Activated gamma-delta T cell treated with Interleukin-2 at 50 U/mL for 16 hours (primary cell): ENCODE measurements at regions not wholly inside any gene's neighbourhood (a gene's known extent, or its start where the extent isn't known, plus 50 kb on each side); places are given as distances from the start of the nearest gene placed in this dataset.

Experiments
- DNase-seq: peaks from one replicate; pipeline ENCODE4 v3.0.0-alpha.2; 2020

DNA sequence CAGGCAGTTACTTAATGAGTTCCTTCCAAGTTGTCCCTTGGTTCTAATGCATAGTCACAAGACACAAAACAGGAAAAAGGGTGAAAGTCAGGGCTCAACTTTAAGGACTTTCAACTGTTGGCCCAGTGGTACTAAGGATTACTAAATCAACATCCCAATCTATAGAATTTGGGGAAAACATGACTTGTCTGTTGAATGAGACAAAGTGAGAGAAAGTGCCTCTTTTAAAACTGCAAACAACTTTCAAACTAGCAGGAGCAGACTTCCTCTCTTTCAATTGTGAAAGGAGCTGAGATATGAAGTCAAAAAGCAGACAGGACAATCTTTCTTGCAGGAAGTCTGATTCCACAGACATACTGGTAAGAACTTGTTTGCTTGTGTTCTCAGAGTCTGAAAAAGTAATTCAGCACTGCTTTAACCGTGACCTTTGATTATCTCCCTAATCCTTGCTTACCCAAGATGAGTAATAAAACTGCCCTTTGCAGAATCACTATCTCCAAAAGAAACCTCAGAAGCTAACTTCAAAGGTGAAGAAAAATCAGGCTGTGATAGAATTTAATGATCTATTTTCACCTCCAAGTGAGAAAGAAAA, 960.7 kb upstream of the RAG2 start:
- DNase-seq, result no peak

DNA sequence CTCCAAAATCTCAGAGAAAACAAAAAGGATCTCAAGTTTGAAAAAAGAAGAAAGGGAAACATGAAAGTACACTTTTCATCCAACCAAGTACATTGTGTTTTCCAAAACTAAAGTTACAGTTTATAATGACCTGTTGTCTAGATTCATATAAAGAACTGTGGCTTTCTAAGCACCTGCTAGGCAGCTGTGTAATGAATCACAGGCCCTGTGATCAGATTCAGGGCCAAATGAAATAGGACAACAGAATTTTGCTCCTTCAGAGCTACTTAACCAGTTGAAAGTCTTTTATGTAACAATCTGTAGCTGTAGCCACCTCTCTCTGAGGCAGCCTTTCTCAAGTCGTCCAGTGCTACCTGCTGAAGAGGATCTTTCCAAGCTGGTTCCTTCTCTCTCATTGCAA, 960.0 kb upstream of the RAG2 start:
- no peak for DNase-seq

DNA sequence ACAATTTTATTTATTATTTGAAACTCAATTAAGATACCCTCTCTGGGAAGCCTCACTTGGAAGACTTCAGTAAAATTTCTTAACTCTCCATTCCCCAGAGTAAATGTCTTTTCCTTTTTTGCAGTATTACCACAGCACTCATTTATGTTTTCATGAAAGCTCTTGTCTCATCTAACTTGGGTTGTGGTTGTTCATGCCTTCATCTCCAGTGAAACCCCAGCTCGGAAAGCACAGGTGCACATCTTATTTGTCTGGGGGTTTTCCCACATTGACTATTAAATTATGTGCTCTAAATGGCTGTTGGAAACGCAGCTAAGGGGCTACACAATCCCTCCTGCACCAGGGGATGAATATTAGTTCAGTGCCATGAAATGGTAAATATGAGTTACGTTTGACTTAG, 954.2 kb upstream of the RAG2 start:
- DNase-seq, result no peak

DNA sequence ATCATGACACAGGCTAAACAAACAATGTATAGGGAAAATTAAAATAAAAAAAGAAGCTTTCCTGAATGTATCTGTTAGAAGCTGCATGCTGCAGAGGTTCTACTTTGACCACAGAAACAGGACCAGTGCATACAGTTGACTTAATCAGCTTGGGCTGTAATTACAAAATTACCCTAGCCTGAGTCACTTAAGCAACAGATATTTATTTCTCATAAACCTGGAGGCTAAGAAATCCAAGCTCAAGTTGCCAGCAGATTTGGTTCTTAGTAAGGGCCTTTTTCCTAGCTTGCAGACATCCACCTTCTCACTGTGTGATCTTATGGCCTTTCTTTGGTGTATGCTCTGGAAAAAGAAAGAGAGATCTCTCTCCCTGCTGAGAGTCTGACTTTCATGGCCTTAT, 946.5 kb upstream of the RAG2 start:
- DNase-seq, result no peak

DNA sequence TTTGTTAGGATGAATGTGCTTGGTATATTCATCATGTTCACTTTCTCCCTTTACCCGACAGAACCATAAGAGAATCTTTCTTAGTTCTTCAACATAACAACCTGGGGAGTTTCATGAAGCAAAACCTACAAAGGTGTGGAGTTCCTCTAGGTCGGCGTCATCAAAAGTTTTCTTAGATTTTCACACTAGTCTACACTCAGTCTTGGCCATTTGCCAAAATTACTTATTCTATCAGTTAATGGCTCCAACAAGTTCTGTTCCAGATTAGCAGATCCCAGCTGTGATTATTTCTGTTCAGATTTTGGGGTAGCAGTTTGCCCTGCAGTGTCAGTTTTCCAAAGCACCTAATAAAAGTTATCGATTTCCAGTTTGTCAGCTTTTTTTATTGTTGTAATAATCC, 935.8 kb upstream of the RAG2 start:
- no peak for DNase-seq

DNA sequence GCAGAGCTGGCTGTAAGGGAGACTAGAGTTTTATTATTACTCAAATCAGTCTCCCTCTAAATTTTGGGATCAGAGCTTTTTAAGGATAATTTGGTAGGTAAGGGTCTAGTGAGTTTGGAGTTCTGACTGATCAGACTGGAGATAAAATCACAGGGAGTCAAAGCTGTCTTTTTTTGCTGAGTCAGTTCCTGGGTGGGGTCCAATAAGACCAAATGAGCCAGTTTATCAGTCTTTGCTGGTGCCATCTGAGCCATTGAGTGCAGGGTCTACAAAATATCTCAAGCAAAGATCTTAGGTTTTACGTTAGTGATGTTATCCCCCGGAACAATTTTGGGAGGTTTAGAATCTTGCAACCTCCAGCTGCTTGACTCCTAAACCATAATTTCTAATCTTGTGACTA, 935.1 kb upstream of the RAG2 start:
- DNase-seq, result no peak

DNA sequence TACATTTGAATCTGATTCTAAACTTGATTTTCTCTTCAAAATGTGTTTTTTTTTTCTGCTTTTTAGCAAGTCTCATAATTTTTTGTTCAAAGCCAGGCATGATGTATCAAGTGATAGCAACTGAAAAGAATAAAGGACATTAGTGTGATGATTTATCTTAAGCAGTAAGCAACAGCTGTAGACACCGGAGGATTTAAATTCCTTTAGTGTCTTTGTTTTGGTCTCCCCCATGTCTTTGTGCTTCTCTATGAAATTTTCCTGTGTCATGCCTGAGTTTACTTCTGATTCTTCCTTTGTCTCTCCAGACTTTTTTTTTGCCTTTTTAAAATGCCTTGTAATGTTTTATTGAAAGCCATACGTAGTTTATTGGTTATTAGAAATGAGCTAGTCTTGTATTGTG, 934.2 kb upstream of the RAG2 start:
- no peak for DNase-seq

DNA sequence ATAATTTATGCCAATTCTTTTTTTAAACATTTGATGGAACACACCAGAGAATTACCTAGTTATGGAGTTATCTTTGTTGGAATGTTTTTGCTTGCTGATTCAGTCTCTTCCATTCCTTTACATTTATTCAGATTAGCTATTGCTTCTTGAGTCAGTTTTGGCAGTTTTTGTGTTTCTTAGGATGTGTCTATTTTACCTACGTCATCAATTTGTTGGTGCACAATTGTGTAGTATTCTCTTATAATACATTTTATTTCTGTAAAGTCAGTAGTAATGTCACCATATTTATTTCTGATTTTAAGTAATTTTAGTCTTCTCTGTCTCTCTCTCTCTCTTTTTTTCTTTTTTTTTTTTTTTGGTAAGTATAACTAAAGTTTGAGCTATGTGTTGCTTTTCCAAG, 929.5 kb upstream of the RAG2 start:
- no peak for DNase-seq

DNA sequence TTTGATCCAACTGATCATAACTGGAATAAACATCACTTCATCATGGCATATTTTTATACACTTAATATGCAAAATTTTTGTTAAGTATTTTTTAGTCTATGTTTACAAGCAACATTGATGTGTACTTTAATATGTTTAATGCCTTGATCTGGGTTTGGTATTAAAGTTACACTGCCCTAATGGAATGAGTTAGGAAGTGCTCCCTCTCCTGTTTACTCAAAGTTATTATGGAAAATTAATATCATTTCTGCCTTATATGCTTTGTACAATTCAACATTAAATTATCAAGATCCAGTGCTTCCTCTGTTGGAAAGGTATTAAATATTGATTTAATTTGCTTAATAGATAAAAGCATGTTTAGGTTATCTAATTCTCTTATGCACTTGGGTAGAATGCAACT, 927.3 kb upstream of the RAG2 start:
- DNase-seq, result no peak

DNA sequence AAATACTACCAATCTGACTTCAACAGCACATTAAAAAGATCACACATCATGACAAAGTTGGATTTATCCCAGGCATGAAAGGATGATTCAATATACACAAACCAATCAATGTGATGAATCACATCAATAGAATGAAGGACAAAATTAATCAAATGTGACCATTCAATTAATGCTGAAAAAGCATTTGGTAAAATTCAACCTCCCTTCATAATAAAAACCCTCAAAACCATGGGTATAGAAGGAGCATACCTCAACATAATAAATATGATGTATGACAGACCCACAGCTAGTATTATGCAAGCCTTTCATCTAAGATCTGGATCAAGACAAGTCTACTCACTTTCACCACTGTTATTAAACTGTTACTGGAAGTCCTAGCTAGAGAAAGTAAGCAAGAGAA, 921.7 kb upstream of the RAG2 start:
- no peak for DNase-seq

DNA sequence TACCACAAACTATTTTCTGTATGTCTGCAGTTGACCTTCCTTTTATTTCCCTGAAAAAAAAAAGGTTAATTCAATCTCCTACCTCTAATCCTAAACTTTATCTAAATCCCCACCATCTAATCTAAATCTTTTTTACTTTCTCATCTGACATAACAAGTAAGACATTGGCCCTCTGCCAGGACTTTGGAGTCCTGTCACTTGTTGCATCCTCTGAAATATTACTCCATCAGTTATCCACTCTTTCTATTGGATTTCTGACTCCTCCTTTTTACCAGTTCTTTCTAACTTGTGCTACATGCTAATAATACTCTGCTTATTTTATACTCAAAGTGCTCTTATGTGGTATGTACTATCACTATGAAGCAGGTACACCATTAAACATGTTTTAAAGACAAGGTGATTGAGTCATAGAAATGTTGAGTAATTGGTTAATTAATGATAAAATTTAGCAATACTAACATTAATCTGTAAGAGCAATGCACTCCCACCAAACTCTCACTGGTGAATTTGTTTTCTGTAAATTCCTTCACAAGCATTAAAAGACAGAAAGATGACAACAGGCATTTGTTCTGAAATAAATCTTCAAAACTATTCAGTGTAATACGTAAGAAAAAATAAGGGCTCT, 914.2 kb upstream of the RAG2 start:
- DNase-seq, result no peak

DNA sequence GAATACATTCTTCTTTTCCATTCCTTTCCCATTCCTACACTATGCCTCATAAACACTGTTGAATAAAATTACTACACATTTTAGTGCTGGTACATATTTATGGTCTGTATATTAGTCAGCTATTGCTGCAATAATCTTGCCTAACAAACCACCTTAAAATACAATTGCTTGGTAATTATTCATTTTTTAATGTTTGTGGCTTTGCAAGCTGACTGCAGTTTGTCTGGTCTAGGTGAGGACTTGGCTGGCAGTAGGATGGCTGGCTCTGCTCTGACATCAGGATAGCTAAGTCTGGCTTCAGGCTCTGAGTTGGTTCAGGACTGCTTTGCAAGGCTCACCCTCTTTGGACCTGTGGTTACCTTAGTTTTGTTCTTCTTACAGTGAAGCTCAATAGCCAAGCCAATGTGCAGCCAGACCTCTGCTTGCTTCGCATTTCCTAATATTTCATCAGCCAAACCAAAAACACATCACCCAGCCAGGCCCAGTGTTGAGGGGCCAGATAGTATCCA, 913.4 kb upstream of the RAG2 start:
- DNase-seq, result no peak

DNA sequence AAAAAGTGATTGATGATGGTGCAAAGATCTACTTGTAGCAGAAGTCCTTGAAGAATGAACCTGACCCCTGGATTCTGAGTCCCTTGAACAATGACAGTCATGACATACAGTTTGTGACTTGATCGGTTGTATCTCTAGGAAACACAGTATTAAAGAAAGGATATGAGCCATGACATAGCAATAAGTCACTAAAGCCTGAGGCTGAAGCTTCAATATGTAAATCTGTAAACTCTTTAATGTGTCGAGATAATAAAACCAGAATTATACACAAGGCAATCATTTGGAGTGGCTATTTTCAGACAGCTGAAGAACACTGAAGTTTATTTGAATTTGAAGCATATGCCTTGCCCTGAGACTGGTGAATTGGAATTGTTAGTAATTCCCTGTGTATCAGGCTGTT, 911.5 kb upstream of the RAG2 start:
- no peak for DNase-seq

DNA sequence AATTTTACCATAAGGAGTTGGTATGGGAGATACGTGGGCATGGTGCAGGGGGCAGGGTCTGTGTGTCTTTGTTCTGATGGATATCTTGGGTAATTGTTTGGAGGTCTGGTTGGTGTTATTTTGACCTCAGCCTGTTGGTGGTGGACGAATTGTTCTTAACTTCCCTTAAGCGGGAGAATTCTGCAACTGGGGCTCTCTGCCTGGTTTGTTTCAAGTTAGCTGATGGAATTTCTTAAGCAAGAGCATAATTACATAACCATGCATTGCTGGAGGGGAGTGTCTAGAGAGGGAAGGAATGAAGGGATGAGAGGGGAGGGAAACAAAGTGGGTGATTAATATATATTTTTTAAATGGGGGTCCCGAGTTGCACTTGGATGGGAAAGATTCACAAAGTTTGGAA, 908.5 kb upstream of the RAG2 start:
- no peak for DNase-seq

DNA sequence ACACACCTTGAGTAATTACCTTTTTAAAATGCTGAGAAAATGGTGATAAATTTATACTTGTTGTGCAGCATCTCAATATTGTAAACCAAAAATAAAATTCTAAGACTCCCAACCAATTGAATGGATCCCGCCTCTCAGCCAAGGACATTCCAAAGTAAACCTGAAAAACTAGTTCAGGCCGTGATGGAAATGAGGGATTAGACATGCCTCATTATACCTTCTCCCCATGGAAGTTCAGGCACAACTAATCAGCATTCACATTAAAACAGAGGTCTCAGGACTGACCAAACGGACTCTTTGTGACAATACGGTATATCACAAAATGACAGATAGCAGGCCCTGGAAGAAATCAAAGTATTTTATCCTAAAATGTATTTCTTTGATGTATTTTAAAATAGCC, 907.4 kb upstream of the RAG2 start:
- DNase-seq, result no peak

DNA sequence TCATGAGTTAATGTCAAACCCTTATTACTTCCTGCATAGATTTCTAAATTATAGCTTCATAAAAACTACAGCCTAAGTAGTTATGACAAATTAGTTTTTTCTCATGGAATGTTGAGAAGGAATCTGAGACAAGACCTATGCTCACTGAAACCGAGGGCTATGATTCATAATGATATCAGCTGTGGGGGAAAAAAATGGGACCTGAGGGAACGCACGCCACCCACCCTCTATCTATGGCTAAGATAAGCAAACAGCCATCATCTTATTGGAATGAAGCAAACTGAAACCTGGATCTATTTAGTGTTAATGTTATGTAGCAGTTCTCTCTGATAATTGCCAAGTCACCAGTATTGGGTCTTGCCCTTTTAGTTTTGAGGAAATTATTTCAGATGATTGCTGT, 906.9 kb upstream of the RAG2 start:
- no peak for DNase-seq

DNA sequence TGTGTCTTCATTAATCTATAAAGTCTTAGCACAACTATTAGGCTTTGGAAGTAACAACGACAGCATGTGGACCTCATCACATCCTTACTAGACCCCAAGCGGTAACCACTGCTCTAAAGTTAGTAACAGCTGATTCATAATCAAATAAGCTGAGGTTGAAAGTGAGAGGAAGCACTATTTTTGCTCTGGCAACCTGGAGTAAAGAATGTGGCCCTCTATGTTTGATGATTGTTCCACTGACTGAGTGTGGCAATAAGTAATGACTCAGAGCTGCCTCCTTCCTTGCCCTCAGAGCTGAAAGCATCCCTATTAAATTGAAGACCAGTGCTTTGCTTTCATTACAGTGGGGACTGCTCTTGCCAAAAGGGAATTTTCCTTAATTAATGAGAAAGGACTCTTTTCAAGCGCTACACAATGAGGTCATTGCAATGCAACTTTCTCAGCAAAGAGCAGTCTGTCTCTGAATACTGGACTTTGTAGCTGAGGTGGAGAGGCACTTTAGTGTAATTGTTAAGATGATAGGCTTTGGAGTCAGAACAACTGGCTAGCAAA, 906.1 kb upstream of the RAG2 start:
- DNase-seq, result no peak

DNA sequence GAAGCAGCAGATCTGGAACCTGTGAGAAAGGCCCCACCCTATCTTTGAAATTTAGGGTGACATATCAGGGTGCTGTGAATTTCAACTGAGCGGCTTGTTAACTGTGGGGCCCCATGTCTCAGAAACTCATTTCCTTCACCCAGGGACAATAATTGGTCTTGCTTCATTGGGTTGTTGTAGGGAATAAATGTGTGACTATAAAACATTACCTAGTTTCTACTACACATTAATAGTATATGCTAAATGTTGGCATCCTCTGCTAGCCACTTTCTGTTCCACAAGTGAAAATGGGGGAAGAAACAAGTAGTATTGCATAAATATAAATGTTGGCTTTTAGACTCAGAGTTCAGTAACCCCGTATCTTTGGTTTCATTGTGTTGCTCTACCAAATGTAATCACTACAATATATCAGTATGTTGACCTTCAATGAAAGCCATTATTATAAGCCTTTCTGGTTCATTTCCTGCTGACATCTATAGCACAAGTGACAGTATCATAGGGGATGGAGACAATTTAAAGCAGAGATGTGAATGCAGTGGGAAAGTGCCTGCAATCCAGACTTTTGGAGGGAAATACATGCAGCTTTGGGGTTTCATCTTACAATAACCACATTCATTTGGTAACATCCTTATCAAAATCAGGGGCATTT, 905.5 kb upstream of the RAG2 start:
- DNase-seq, result no peak

DNA sequence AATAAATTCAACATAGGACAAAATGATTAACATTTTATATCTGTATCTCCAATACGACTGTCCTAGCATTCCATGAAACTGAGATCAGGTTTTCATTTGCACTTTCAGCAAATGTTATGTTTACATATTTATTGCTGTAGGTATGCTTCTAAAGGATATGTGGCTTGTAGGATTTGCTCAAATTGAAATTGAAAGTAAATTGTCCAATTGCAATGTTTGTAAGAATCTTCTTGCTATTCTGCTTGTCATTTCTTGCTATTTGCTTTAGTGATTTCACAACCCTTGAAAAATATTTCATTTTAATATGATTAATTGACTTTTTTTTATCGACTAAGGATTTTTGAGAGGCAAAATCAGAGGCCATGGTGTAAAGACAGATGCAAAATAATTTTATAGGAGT, 904.2 kb upstream of the RAG2 start:
- no peak for DNase-seq

DNA sequence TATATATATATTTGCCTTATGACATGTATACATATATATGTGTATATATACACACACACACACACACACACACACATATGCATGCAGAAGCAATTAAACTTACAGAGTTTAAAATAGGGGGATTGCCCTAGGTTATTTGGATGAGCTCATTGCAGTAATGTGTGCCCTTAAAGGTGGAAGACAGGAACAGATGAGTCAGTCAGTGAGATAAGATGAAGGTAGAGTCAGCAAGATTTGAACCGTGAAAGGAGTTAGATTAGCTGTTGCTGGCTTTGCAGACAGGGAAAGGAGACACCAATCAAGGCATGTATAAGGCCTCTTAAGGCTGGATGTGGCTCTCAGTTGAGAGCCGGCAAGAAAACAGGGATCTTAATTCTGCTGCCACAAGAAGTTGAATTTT, 902.4 kb upstream of the RAG2 start:
- DNase-seq, result no peak

DNA sequence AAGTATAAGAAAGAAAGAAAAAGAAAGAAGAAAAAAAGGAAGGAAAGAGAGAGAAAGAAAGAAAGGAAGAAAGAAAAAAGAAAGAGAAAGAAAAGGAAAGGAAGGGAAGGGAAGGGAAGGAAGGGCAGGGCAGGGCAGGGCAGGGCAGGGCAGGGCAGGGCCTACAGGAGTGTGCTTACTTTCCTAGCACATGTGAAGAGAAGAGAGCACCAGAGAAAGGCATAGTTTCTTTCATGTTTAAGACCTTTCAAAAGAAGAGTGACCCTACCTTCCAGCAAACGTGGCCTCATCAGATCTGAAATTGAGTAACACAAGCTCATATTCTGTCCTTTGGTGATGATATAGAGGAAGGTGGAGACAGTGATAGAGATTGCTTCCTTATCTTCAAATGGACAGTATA, 899.3 kb upstream of the RAG2 start:
- no peak for DNase-seq

DNA sequence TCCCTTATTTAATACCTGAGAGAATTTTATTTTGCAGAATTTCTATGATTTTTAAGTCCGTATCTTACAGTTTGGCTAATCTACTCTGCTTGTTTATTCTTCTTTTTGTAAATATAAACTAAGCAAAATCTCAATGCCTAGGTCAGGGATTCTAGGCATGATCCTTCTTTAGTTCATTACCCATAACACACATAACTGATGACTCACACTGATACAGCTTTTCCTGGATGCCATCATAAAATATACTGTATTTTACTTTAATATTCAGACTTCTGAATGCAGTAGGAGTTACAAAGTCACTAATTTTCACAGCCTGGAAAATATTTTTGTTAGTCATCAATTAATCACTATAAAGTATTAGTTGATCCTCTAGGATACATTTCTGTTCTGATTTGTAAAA, 898.2 kb upstream of the RAG2 start:
- DNase-seq, result no peak

DNA sequence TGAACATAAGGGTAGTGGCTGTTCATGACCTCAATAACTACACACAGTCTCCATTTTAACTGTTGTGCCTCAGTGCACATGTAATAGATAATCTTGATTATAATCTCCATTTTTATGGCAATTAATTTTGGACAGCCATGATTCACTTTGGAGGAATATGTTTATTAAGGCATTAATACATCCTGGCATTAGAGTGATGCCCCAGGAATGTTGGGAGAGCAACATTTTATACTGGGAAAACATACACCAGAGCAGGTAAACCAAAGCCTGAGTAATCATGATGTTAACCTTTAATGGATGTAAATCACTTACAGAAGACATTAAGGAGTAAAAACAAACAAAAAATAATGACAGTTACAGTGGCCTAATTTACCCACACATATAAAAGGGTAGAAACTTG, 886.3 kb upstream of the RAG2 start:
- no peak for DNase-seq

DNA sequence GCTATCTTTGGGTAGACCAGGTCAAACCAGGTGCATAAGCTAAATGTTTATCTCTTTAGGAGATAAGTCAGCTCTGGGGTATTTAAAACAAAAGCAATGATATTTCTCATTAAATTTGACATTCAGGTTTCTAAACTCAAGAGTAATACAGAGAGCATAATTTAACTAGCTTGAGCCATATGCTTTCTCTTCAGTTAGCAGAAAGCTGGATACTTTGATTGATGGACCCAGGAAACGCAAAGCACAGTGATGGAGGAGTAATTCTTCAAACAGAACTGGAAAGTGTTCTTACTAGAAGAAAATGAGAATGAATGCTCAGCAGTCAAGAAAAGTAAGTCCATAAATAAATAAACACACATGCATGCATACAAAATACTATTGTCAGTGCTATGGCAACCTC, 885.7 kb upstream of the RAG2 start:
- DNase-seq, result no peak

DNA sequence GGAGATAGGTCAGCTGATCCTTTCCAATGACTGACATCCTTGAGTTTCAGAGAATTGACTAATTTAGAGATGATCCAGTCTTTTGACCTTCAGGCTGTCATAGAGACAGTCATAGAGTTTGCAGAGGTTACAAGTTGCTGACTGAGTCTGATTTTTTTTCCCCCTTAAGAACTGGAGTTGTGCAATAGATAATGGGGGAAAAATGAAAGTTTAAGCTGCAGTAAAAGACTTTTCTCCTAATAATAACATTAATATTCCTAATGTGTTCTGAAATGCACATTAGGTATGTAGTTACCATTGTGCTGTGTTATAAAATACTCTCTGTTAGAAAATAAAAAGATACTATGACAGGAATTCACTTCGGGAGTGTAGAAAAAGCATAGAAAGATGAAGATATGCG, 876.9 kb upstream of the RAG2 start:
- no peak for DNase-seq
